Activated naive CD8-positive, alpha-beta T cell (primary cell): ENCODE measurements at regions not wholly inside any gene's neighbourhood (a gene's known extent, or its start where the extent isn't known, plus 50 kb on each side); places are given as distances from the start of the nearest gene placed in this dataset.
"Not testable (repeated sequence)": the region's sequence is repeated elsewhere in the genome, so short reads cannot be mapped to it uniquely, and the experiment has no call there.

Source experiments
- H3K27ac Mint-ChIP-seq: one replicate; pipeline ENCODE4 v1.8.0; 2021; ENCODE audit warnings: mixed read lengths
- H3K27me3 Mint-ChIP-seq: one replicate; pipeline ENCODE4 v1.8.0; 2021; ENCODE audit warnings: mixed read lengths
- H3K36me3 Mint-ChIP-seq: one replicate; pipeline ENCODE4 v1.8.0; 2021; ENCODE audit warnings: mixed read lengths
- H3K4me1 Mint-ChIP-seq: one replicate; pipeline ENCODE4 v1.8.0; 2021; ENCODE audit warnings: low read depth, mixed read lengths
- H3K4me3 Mint-ChIP-seq: one replicate; pipeline ENCODE4 v1.8.0; 2021; ENCODE audit warnings: mild to moderate bottlenecking, mixed read lengths
- H3K9me3 Mint-ChIP-seq: one replicate; pipeline ENCODE4 v1.8.0; 2021; ENCODE audit warnings: low read depth, mixed read lengths

DNA sequence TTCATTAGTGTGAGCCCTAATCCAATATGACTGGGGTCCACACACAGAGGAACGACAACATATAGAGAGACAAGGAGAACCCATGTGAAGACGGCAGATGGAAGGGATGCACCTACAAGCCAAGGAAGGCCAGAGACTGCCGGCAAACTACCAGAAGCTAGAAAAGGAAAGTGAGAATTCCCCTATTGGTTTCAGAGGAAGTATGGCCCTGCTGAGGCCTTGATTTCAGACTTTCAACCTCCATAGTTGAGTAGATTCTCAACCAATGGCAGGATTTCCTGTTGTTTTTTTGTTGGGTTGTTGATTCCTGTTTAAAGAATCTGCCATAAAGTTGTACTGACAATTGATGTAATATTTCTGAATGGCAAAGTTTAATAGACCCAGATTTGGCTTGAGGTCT lies 241.5 kb downstream of the SATB2 start:
- H3K9me3 Mint-ChIP-seq = peaks cover 5% of the 10 kb centered on the region
- no peaks in the 10 kb centered on the region for H3K27me3 Mint-ChIP-seq
- H3K27ac Mint-ChIP-seq = no peak overlapping the region
- no peaks in the 10 kb centered on the region for H3K36me3 Mint-ChIP-seq
- H3K4me1 Mint-ChIP-seq = no peaks in the 10 kb centered on the region
- H3K4me3 Mint-ChIP-seq = no peak overlapping the region

DNA sequence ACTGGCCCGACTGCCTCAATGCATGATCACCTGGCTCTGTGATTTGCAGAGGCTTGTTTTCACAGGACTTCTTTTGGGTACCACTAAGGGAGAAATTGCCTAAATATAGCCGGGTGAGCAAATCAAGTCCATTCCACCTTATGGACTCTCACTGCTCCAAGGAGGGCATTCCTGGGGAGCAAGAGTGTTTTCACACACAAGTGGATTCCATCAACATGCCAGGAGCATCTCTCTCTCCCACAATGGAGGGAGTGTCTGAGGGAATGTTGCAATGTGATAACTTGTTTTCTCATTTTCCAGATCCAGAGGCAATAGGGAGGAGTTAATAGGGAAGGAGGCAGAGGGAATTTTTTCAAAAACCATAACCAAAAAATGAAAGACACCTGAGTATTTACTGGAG lies 250.7 kb downstream of the SATB2 start:
- no peak overlapping the region for H3K27ac Mint-ChIP-seq
- peaks cover 3% of the 10 kb centered on the region for H3K27me3 Mint-ChIP-seq
- peaks cover 6% of the 10 kb centered on the region for H3K9me3 Mint-ChIP-seq
- no peak overlapping the region for H3K4me3 Mint-ChIP-seq
- H3K4me1 Mint-ChIP-seq = no peaks in the 10 kb centered on the region
- no peaks in the 10 kb centered on the region for H3K36me3 Mint-ChIP-seq

DNA sequence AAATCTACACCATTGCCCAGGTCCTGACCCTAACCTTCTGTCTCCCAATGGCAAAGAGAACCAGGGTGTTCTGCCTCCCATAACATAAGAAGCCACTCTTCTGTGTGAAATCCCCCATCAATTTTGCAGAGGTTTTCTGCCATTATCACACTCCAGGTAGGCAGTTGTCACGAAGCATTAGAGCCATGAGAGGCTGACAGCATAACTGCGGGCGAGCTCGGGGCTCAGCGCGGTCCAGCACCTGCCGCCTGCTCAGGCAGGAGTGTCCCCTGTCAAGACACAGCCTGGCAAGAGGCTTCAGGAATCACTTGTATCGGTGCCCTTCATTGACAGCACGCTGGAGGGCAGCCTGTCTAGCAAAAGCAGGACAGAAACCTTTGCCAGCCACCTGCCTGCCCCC lies 251.2 kb downstream of the SATB2 start:
- Mint-ChIP-seq H3K27me3 (peaks cover 3% of the 10 kb centered on the region), H3K9me3 (peaks cover 3% of the 10 kb centered on the region), H3K27ac (no peak overlapping the region), H3K4me3 (no peak overlapping the region), H3K4me1 (no peaks in the 10 kb centered on the region), H3K36me3 (no peaks in the 10 kb centered on the region)

DNA sequence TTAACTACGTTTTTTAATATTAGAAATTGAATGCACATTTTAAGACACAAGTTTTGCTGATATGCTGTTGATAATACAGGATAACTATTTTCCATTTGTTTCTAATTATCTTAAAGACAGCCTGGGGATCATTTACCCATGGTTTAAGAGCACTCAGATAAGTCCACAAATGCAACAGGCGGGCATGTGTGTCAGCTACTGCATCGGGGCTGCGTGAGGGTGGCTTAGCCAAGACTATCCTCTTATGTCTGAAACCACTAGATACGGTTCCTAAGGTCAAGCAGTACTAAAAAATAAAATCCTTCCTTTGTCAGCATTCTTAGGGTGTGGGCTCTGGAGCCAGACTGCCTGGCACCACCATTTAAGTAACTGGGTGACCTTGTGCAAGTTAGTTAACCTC lies 254.8 kb downstream of the SATB2 start:
- Mint-ChIP-seq H3K27ac (no peak overlapping the region), H3K36me3 (no peaks in the 10 kb centered on the region), H3K27me3 (peaks cover 3% of the 10 kb centered on the region), H3K4me3 (no peak overlapping the region), H3K9me3 (no peaks in the 10 kb centered on the region), H3K4me1 (no peaks in the 10 kb centered on the region)

DNA sequence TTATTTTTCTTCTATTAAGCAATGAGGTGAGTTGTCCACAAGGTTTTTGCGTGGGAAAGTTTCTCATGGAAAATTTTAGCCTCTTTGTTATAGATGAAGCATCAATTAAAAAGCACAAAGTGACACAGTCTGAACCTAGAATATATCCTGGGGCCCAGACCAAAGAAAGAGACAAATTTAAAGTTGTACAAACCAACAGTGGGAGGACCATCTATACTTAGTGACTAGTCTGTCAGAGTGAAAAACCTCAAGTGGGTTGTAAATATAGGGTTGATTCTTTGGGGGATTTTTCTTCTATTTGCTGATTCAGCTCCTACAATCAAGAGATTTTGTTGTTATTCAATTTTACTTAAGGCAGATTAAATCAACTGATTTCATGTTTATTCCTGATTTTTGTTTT lies 256.2 kb downstream of the SATB2 start:
- Mint-ChIP-seq H3K36me3 (no peaks in the 10 kb centered on the region), H3K9me3 (no peaks in the 10 kb centered on the region), H3K4me1 (no peaks in the 10 kb centered on the region), H3K27me3 (peaks cover 1% of the 10 kb centered on the region), H3K4me3 (no peak overlapping the region), H3K27ac (no peak overlapping the region)

DNA sequence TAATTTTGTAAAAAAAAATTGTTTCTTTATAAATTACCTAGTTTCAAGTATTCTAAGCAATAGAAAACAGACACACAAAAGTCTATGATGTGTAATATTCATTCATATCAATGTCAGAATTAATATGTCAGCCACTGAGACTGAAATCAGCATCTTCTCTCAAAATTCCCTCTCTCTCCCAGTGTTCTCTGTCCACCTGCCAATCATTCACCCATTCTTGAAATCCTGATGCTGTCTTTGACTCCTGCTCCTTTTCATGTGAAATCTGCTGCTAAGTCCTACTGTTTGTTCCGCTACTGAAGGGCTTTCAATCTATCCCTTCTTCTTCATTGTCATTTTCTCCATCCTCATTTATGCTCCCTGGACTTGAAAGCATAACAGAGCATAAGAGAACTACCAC lies 257.9 kb downstream of the SATB2 start:
- H3K4me3 Mint-ChIP-seq = no peak overlapping the region
- H3K4me1 Mint-ChIP-seq = no peaks in the 10 kb centered on the region
- no peak overlapping the region for H3K27ac Mint-ChIP-seq
- H3K27me3 Mint-ChIP-seq = peaks cover 1% of the 10 kb centered on the region
- H3K9me3 Mint-ChIP-seq = no peaks in the 10 kb centered on the region
- H3K36me3 Mint-ChIP-seq = no peaks in the 10 kb centered on the region

DNA sequence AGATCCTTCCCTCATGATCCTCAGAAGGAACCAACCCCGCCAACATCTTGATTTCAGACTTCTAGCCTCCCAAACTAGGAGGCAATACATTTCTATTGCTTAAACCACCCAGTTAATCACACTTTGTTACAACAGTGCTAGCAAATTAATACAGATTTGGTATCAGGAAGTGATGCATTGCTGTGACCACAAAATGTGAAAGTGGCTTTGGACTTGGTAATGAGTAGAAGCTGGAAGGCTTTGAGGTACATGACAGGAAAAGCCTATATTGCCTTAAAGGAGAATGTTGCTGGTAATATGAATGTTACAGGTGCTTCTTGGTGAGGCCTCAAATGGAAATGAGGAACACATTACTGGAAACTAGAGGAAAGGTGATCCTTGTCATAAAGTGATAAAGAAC lies 260.3 kb downstream of the SATB2 start:
- no peaks in the 10 kb centered on the region for H3K36me3 Mint-ChIP-seq
- H3K27me3 Mint-ChIP-seq = no peaks in the 10 kb centered on the region
- no peak overlapping the region for H3K27ac Mint-ChIP-seq
- no peak overlapping the region for H3K4me3 Mint-ChIP-seq
- no peaks in the 10 kb centered on the region for H3K4me1 Mint-ChIP-seq
- H3K9me3 Mint-ChIP-seq = no peaks in the 10 kb centered on the region

DNA sequence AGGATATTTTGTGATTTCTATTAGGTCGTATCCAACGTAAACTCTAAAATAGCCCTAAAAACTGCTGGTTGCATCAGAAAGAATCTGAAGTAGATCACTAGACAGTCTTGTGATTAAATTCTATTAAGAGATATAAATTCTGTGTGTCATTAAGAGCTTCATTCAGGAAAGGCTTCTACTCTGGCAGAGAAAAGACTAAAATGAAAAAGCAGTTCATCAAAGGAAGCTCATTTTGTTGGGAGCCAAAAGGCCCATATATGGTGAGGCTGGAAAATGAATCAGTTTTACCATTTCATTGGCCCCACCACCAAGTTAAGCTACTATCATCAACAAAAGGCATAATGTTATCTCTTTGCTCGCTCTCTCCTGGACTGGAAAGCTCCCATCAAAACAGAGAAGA lies 261.1 kb downstream of the SATB2 start:
- H3K4me3 Mint-ChIP-seq = no peak overlapping the region
- H3K9me3 Mint-ChIP-seq = no peaks in the 10 kb centered on the region

DNA sequence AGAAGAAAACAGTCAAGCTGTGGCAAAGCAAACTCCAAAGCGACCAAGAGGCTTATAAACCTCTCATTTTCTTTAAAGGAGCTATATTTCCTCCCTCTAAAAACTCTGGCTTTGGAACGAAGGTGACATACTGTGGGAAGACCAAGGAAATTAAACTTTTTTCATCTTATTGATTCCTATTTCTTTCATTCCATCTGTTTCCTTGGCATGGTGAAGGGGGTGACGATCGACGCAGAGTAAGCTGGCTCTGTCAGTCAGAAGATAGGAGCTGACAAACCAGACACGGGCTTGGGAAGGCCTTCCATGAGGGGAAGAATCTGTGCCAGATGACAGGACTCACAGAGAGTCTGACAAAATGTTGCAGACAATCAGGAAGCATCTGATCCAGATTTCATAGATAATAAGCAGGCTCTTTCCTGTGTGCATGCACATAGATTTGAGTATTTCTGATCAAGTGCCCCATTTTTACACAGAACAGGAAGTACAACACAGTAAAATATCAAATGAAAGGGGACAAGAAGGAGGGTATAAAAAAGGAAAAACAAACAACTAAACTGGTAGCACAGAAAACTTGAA lies 261.7 kb downstream of the SATB2 start:
- no peaks in the 10 kb centered on the region for H3K9me3 Mint-ChIP-seq
- no peaks in the 10 kb centered on the region for H3K36me3 Mint-ChIP-seq
- H3K4me1 Mint-ChIP-seq = no peaks in the 10 kb centered on the region
- no peaks in the 10 kb centered on the region for H3K27me3 Mint-ChIP-seq
- no peak overlapping the region for H3K27ac Mint-ChIP-seq
- no peak overlapping the region for H3K4me3 Mint-ChIP-seq

More for the DNA sequence above, 261.1 kb downstream of the SATB2 start:
- Mint-ChIP-seq H3K27me3 (no peaks in the 10 kb centered on the region), H3K36me3 (no peaks in the 10 kb centered on the region), H3K4me1 (no peaks in the 10 kb centered on the region), H3K27ac (no peak overlapping the region)

DNA sequence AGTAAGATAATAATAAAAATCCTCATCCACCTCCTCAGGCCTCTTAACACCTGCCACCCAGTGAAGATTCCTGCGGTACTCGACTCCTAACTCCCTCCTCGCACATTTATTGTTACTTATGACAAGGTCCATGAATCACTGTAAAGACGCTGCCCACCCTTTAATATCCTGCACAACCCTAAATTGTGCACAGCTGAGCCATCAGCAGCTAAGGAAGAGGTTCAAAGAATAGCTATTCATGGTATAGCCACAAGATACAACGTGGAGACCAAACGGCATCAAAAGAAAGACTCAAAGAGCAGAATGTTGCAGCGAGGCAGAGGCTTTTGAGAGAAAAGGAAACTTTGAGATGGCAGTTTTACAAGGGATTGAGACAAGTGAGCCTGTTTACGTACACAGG lies 266.3 kb downstream of the SATB2 start:
- no peaks in the 10 kb centered on the region for H3K9me3 Mint-ChIP-seq
- no peak overlapping the region for H3K27ac Mint-ChIP-seq
- no peaks in the 10 kb centered on the region for H3K4me1 Mint-ChIP-seq
- H3K27me3 Mint-ChIP-seq = no peaks in the 10 kb centered on the region
- H3K36me3 Mint-ChIP-seq = no peaks in the 10 kb centered on the region
- H3K4me3 Mint-ChIP-seq = no peak overlapping the region

DNA sequence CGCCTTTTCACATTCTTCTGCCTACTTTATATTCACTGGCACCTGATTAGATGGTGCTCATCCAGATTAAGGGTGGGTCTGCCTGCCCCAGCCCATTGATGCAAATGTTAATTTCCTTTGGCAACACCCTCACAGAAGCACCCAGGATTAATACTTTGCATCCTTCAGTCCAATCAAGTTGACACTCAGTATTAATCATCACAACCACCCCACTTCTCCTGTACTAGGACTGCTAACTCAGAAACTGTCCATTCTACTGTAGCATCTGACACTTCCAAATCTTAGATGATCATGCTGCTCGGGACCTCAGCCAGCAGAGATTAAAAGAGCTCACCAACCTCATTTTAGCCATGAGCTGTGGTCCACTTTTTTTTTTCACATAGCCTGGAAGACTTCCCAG lies 268.5 kb downstream of the SATB2 start:
- H3K9me3 Mint-ChIP-seq = no peaks in the 10 kb centered on the region
- no peaks in the 10 kb centered on the region for H3K36me3 Mint-ChIP-seq
- no peaks in the 10 kb centered on the region for H3K4me1 Mint-ChIP-seq

DNA sequence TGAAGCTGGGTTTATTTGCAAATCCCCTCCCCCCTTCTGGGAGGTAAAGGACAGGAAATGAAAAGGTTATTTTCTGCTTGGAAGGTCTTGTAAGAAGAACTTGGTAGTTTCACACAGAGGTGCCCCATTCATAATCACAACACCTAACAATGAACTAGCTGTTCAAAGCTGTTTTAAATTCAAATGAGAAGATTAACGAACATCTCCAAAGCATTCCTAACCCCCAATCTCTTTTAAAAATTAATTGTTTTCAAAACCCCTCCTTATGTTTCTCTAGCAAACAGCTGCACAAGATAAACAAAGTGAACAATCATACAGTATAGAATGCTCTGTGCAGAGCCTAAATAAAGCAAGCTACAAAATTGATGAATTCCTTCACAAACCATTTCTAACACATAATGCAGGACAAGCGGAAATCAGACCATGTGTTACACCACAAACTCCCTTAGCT lies 271.4 kb downstream of the SATB2 start:
- Mint-ChIP-seq H3K27me3 (no peaks in the 10 kb centered on the region), H3K4me1 (no peaks in the 10 kb centered on the region), H3K36me3 (no peaks in the 10 kb centered on the region), H3K9me3 (no peaks in the 10 kb centered on the region), H3K27ac (no peak overlapping the region), H3K4me3 (no peak overlapping the region)

More for the DNA sequence above, 268.5 kb downstream of the SATB2 start:
- Mint-ChIP-seq H3K27ac (no peak overlapping the region), H3K27me3 (no peaks in the 10 kb centered on the region), H3K4me3 (no peak overlapping the region)

DNA sequence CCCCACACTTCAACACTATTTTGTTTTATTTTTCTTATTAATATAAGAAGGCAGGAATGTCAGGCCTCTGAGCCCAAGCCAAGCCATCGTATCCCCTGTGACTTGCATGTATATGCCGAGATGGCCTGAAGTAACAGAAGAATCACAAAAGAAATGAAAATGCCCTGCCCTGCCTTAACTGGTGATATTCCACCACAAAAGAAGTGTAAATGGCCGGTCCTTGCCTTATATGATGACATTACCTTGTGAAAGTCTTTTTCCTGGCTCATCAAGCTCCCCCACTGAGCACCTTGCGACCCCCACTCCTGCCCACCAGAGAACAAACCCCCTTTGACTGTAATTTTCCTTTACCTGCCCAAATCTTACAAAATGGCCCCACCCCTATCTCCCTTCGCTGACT lies 272.6 kb downstream of the SATB2 start:
- H3K9me3 Mint-ChIP-seq, H3K27me3 Mint-ChIP-seq, H3K27ac Mint-ChIP-seq, H3K4me1 Mint-ChIP-seq, H3K4me3 Mint-ChIP-seq, H3K36me3 Mint-ChIP-seq: not testable (repeated sequence)

DNA sequence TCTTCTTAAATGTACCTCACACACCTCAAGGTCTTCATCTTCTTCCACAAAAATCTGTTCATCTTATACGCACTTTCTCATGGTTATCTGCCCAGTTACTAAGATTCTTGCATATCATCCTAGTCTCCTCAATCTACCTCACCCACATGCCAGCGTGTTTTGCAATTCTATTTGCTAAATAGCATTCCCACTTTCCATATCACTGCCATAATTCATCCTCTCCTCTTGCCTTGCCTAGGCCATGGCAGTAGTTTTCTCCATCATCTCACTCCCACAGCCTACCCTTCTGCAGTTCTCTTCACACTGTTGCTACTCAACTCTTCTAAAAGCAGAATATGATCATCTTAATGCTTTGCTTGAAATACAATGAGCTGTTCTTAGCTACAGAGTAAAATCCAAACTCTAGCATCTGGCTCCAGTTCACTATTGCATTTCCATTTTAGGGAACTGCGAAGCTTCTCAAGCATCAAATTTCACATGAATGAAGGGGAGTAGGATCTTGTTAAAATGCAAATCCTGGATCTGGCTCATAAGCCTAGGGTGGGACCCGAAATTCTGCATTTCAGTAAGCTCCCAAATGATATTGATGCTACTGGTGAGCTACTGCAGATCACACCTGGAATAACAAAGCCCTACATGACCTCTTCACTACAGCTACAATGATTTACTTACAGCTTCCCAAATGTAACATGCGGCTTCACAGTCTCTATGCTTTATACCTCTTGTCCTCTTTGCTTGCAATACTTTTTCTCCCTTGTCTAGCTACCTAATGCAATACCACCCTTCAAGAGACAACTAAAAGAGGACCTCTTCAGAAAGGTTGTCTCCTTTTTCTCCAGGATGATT lies 293.9 kb downstream of the SATB2 start:
- Mint-ChIP-seq H3K4me1 (no peaks in the 10 kb centered on the region), H3K27me3 (no peaks in the 10 kb centered on the region), H3K4me3 (no peak overlapping the region), H3K9me3 (no peaks in the 10 kb centered on the region), H3K27ac (no peak overlapping the region), H3K36me3 (no peaks in the 10 kb centered on the region)

DNA sequence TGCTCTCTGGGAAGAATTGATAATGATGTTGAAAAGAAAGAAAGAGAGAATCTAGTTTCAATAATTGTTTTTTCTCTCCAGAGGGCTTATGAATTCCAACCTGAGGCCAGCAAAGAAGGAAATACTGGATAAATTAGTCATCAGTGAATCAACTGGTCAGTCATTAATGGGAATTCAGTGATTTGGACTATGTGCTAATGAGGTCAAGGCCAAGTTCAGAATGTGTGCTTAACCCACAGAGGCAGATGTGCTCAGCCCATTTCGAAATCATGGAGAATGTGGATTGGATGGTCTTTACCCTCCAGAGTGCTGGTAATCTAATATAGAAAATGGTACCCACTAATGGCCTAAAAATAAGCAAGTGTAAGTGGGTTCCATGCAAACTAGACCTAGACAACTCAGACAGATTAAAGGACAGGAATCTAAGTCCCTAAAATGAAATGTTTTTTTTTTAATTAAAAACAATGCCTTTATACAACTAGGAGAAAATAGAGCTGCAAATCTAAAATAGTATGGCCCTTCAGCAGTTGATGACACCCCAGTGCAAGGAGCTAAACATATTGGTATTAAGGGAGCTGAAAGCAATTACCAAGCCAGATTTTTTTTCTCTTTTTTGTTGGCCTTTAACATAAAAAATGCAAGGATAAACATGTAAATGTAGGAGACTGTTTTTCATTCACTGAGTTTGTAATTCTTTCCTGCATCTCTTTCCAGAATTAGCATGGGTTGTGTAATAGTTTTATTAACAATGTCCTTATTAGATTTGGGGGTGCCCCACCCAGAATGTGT lies 296.9 kb downstream of the SATB2 start:
- Mint-ChIP-seq H3K9me3 (peaks cover 9% of the 10 kb centered on the region), H3K27ac (no peak overlapping the region), H3K4me1 (no peaks in the 10 kb centered on the region), H3K36me3 (no peaks in the 10 kb centered on the region), H3K4me3 (no peak overlapping the region), H3K27me3 (no peaks in the 10 kb centered on the region)
